Activated CD8-positive, alpha-beta T cell treated with anti-CD3 and anti-CD28 coated beads for 36 hours (primary cell): ENCODE measurements at regions not wholly inside any gene's neighbourhood (a gene's known extent, or its start where the extent isn't known, plus 50 kb on each side); places are given as distances from the start of the nearest gene placed in this dataset.

ENCODE experiments used
- ATAC-seq: fragments of 200-7000 bp; cut with Tn5 transposase; one replicate; pipeline ENCODE4 v1.10.0; 2021; ENCODE audit warnings: mild to moderate bottlenecking, moderate library complexity
- CTCF ChIA-PET: fragments of 350-600 bp; sonication (Branson Sonifier 250); formaldehyde crosslinking; loops from one replicate; lab custom pipeline; 2021; ENCODE audit warnings: antibody characterized with exemption; lab: Charles Lee
- POLR2A ChIA-PET: fragments of 350-600 bp; sonication (Branson Sonifier 250); formaldehyde crosslinking; loops from one replicate; lab custom pipeline; 2021; ENCODE audit warnings: antibody characterized with exemption; lab: Charles Lee
- DNase-seq: peaks from one replicate; pipeline ENCODE4 v3.0.0-alpha.2; 2020
- H3K27ac Mint-ChIP-seq: one replicate; pipeline ENCODE4 v1.8.0; 2021; ENCODE audit warnings: mild to moderate bottlenecking, mixed read lengths
- H3K27me3 Mint-ChIP-seq: one replicate; pipeline ENCODE4 v1.8.0; 2021; ENCODE audit warnings: mixed read lengths
- H3K36me3 Mint-ChIP-seq: one replicate; pipeline ENCODE4 v1.8.0; 2021; ENCODE audit warnings: low read depth, mixed read lengths
- H3K4me1 Mint-ChIP-seq: one replicate; pipeline ENCODE4 v1.8.0; 2021; ENCODE audit warnings: low read depth, mixed read lengths
- H3K4me3 Mint-ChIP-seq: one replicate; pipeline ENCODE4 v1.8.0; 2021; ENCODE audit warnings: mild to moderate bottlenecking, moderate library complexity, mixed read lengths
- H3K9me3 Mint-ChIP-seq: one replicate; pipeline ENCODE4 v1.8.0; 2021; ENCODE audit warnings: mixed read lengths
- CTCF ChIP-seq: fragments of 200-600 bp; IDR thresholded peaks from one replicate; pipeline ENCODE4 v1.8.0; 2022; ENCODE audit warnings: antibody characterized with exemption, mild to moderate bottlenecking
- intact Hi-C: fragments of 100-400 bp; cut with micrococcal nuclease; formaldehyde crosslinking; loops from one replicate; pipeline ENCODE4 v1.10.0; 2022

DNA sequence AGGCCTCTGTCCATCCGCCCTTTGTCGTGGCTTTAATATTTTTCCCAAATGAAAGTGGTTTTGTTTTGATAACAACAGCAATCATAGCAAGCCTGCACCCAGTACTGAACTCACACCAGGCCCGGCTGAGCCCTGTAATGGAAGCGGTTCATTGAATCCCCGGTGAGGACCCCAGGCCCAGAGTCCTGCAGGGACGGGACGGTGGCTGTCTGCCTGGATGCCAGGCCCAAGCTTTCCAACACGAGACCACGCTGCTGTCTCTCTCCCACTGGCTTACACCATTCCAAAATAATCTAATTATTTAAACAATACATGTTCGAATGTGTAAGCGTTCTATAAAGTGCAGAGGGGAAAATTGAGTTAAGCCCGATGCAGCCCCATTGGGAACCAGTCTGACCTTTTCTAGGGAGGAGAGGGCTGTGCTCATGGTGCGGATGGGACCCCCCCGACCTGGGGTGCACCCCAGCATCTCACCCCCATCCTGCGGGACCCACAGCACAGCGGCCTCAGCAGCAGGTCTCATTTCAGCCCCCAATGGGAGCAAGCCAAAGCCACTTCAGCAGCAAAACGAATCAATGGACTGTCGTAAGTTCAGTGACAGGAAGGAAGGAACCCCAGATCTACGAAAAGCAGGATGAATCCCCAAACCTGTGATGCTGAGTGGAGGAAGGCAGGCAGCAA, 1046.9 kb downstream of the BRD1 start:
- ATAC-seq: no peak
- H3K4me1 Mint-ChIP-seq: no peaks in the 10 kb centered on the region
- H3K27me3 Mint-ChIP-seq: peaks cover 3% of the 10 kb centered on the region
- intact Hi-C loops: no loop called here
- POLR2A ChIA-PET: no interaction called here
- CTCF ChIA-PET: no interaction called here
- TF ChIP-seq CTCF: no peak
- no peak overlapping the region for H3K27ac Mint-ChIP-seq
- no peak for DNase-seq
- H3K4me3 Mint-ChIP-seq: no peak overlapping the region
- peaks cover 14% of the 10 kb centered on the region for H3K9me3 Mint-ChIP-seq
- H3K36me3 Mint-ChIP-seq: no peaks in the 10 kb centered on the region

- intact Hi-C loops: no loop called here
- POLR2A ChIA-PET: no interaction called here
- H3K27ac Mint-ChIP-seq: no peak overlapping the region
- no peak for DNase-seq
- H3K36me3 Mint-ChIP-seq: no peaks in the 10 kb centered on the region
- CTCF ChIA-PET: no interaction called here
- ATAC-seq: no peak
- H3K4me3 Mint-ChIP-seq: no peak overlapping the region
- H3K9me3 Mint-ChIP-seq: peaks cover 14% of the 10 kb centered on the region
- no peaks in the 10 kb centered on the region for H3K4me1 Mint-ChIP-seq
- TF ChIP-seq CTCF: no peak
- H3K27me3 Mint-ChIP-seq: peaks cover 3% of the 10 kb centered on the region
Measured at GRCh38 chr22:48779661-48780596, 1047.7 kb downstream of the BRD1 start.

GRCh38 chr22:48779211-48779643, 1048.4 kb downstream of the BRD1 start:
- DNase-seq: no peak
- TF ChIP-seq CTCF: no peak
- no peak overlapping the region for H3K4me3 Mint-ChIP-seq
- ChIA-PET POLR2A (no interaction called here), CTCF (no interaction called here)
- peaks cover 3% of the 10 kb centered on the region for H3K27me3 Mint-ChIP-seq
- H3K4me1 Mint-ChIP-seq: no peaks in the 10 kb centered on the region
- H3K27ac Mint-ChIP-seq: no peak overlapping the region
- no peaks in the 10 kb centered on the region for H3K36me3 Mint-ChIP-seq
- intact Hi-C loops: no loop called here
- ATAC-seq: no peak
- H3K9me3 Mint-ChIP-seq: peaks cover 14% of the 10 kb centered on the region

DNA sequence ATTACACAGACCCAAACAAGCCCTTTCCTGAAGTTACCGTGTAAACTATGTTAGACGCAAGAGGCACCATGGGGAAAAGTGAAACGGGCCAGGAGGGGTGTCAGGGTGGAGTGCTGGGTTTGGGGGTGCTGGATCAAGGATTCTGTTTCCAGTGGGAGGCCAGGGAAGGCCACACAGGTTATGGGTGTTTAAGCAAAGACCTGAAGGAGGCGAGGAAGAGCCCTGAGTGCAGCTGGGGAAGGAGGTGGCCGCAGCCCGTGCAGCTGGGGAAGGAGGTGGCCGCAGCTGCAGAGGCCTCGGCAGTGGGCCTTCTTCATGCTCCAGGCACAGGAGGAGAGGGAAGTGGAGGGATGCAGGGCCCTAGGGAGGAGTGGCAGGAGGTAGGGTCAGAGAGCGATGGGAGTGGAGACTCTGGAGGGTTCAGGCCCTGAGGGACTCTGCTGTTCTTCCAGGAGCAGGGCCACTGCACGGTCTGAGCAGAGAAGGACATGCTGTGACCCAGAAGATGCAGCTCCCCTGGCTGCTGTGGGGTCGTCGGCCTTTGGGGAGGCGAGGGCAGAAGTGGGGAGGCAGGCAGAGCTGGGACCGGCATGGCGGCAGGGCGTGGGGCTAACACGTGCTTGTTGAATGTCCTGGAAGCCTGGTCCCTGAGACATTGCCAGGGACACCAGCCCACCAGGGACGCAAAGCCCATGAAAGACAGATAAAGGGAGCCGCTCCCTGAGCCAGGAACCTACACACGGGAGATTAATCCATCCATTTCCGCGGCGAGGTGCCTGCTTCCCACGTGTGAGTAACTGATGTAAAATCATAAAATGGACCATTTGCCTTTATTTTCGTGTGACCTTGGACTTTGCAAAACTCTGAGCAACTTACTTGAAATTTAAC, 1049.1 kb downstream of the BRD1 start:
- peaks cover 5% of the 10 kb centered on the region for H3K27me3 Mint-ChIP-seq
- DNase-seq: no peak
- H3K4me3 Mint-ChIP-seq: no peak overlapping the region
- H3K9me3 Mint-ChIP-seq: peaks cover 16% of the 10 kb centered on the region
- ChIA-PET CTCF (no interaction called here), POLR2A (no interaction called here)
- no peak for TF ChIP-seq CTCF
- no peak overlapping the region for H3K27ac Mint-ChIP-seq
- intact Hi-C loops: no loop called here
- H3K4me1 Mint-ChIP-seq: no peaks in the 10 kb centered on the region
- no peaks in the 10 kb centered on the region for H3K36me3 Mint-ChIP-seq
- no peak for ATAC-seq
